ENCODE measurements at regions not wholly inside any gene's neighbourhood (a gene's known extent, or its start where the extent isn't known, plus 50 kb on each side); places are given as distances from the start of the nearest gene placed in this dataset.

- TF ChIP-seq, protein P1, sequence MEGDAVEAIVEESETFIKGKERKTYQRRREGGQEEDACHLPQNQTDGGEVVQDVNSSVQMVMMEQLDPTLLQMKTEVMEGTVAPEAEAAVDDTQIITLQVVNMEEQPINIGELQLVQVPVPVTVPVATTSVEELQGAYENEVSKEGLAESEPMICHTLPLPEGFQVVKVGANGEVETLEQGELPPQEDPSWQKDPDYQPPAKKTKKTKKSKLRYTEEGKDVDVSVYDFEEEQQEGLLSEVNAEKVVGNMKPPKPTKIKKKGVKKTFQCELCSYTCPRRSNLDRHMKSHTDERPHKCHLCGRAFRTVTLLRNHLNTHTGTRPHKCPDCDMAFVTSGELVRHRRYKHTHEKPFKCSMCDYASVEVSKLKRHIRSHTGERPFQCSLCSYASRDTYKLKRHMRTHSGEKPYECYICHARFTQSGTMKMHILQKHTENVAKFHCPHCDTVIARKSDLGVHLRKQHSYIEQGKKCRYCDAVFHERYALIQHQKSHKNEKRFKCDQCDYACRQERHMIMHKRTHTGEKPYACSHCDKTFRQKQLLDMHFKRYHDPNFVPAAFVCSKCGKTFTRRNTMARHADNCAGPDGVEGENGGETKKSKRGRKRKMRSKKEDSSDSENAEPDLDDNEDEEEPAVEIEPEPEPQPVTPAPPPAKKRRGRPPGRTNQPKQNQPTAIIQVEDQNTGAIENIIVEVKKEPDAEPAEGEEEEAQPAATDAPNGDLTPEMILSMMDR (IDR thresholded peaks at IDR 0.05 in 2 of 3, conservative IDR thresholded peaks at IDR 0.05 in 1 of 3; ENCODE audit: control insufficient read depth in 2 of 3, extremely low read depth in 1 of 3, insufficient read depth in 1 of 3, low read depth in 3 of 3, low read length in 3 of 3), result no peak
- TF ChIP-seq POLR2A (IDR thresholded peaks at IDR 0.05; ENCODE audit: low read depth, low read length), result no peak
- TF ChIP-seq MAX (IDR thresholded peaks at IDR 0.05; ENCODE audit: low read depth, low read length), result no peak
- TF ChIP-seq SIN3A (IDR thresholded peaks at IDR 0.05; ENCODE audit: low read depth, low read length), result no peak
- no peak for TF ChIP-seq NFIC (IDR thresholded peaks at IDR 0.05; ENCODE audit: low read depth, low read length)
- no peak for TF ChIP-seq ZSCAN29 (IDR thresholded peaks at IDR 0.05)
- TF ChIP-seq RCOR1 (conservative IDR thresholded peaks at IDR 0.05; ENCODE audit: low read depth, low read length), result no peak
- TF ChIP-seq NR2C1 (IDR thresholded peaks at IDR 0.05), result no peak
- TF ChIP-seq ELK1 (IDR thresholded peaks at IDR 0.05; ENCODE audit: low read depth, low read length), result no peak
- TF ChIP-seq CEBPB (IDR thresholded peaks at IDR 0.05; ENCODE audit: borderline replicate concordance in 1 of 2, low read depth in 2 of 2, low read length in 2 of 2), result no peak
- no peak for TF ChIP-seq IRF3 (IDR thresholded peaks at IDR 0.05)
- TF ChIP-seq EZH2 (IDR thresholded peaks at IDR 0.05; ENCODE audit: borderline replicate concordance, control insufficient read depth, low read depth, low read length), result no peak
- TF ChIP-seq MTA3 (IDR thresholded peaks at IDR 0.05; ENCODE audit: borderline replicate concordance, low read length), result no peak
- TF ChIP-seq NR2C2 (IDR thresholded peaks at IDR 0.05; ENCODE audit: borderline replicate concordance, control insufficient read depth, insufficient read length, low read depth), result no peak
These were observed 136.7 kb downstream of the CBLL2 start for GRCh38 chrX:22409418-22409817.
